ENCODE measurements at regions not wholly inside any gene's neighbourhood (a gene's known extent, or its start where the extent isn't known, plus 50 kb on each side); places are given as distances from the start of the nearest gene placed in this dataset.

- Histone ChIP-seq H3K27ac (no peak overlapping the region), H3K4me3 (ENCODE audit: low read depth in 1 of 2, low read length in 1 of 2) (no peak overlapping the region), H3K36me3 (no peaks in the 10 kb centered on the region), H3K4me1 (ENCODE audit: control insufficient read depth in 1 of 2, insufficient read depth in 1 of 2, low read depth in 1 of 2, low read length in 1 of 2) (peaks cover 17 to 18% of the 10 kb centered on the region in 2 experiments), H3K9me3 (no peaks in the 10 kb centered on the region), H3K27me3 (peaks cover 43% of the 10 kb centered on the region)
- peak; percentile 61 for TF ChIP-seq CTCF (IDR thresholded peaks at IDR 0.05)
Observed at GRCh38 chr6:44062771-44063560, 64.3 kb downstream of the MRPL14 start.

GRCh38 chr6:44062105-44062770 is 65.0 kb downstream of the MRPL14 start:
- H3K4me1 ChIP-seq (ENCODE audit: control insufficient read depth in 1 of 2, insufficient read depth in 1 of 2, low read depth in 1 of 2, low read length in 1 of 2) = peaks cover 20 to 22% of the 10 kb centered on the region in 2 experiments
- H3K27me3 ChIP-seq = peaks cover 41% of the 10 kb centered on the region
- H3K4me3 ChIP-seq (ENCODE audit: low read depth in 1 of 2, low read length in 1 of 2) = no peak overlapping the region
- no peak for TF ChIP-seq CTCF (IDR thresholded peaks at IDR 0.05)
- H3K36me3 ChIP-seq = no peaks in the 10 kb centered on the region
- no peaks in the 10 kb centered on the region for H3K9me3 ChIP-seq
- no peak overlapping the region for H3K27ac ChIP-seq

GRCh38 chr6:44061375-44062104 is 65.7 kb downstream of the MRPL14 start:
- Histone ChIP-seq H3K36me3 (no peaks in the 10 kb centered on the region), H3K27me3 (peaks cover 34% of the 10 kb centered on the region), H3K27ac (no peak overlapping the region), H3K4me3 (ENCODE audit: low read depth in 1 of 2, low read length in 1 of 2) (no peak overlapping the region), H3K9me3 (no peaks in the 10 kb centered on the region), H3K4me1 (ENCODE audit: control insufficient read depth in 1 of 2, insufficient read depth in 1 of 2, low read depth in 1 of 2, low read length in 1 of 2) (peaks cover 20 to 22% of the 10 kb centered on the region in 2 experiments)
- no peak for TF ChIP-seq CTCF (IDR thresholded peaks at IDR 0.05)

GRCh38 chr6:44060612-44061374 is 66.5 kb downstream of the MRPL14 start:
- Histone ChIP-seq H3K4me1 (ENCODE audit: control insufficient read depth in 1 of 2, insufficient read depth in 1 of 2, low read depth in 1 of 2, low read length in 1 of 2) (peaks cover 20 to 22% of the 10 kb centered on the region in 2 experiments), H3K9me3 (no peaks in the 10 kb centered on the region), H3K27ac (no peak overlapping the region)

More at GRCh38 chr6:44060612-44061374, 66.5 kb downstream of the MRPL14 start:
- H3K36me3 ChIP-seq = no peaks in the 10 kb centered on the region
- H3K4me3 ChIP-seq (ENCODE audit: low read depth in 1 of 2, low read length in 1 of 2) = no peak overlapping the region
- no peak for TF ChIP-seq CTCF (IDR thresholded peaks at IDR 0.05)
- peaks cover 30% of the 10 kb centered on the region for H3K27me3 ChIP-seq

All from neutrophil (primary cell).